ENCODE measurements at regions not wholly inside any gene's neighbourhood (a gene's known extent, or its start where the extent isn't known, plus 50 kb on each side); places are given as distances from the start of the nearest gene placed in this dataset.

GRCh38 chr9:111162026-111162425, 123.8 kb upstream of the LPAR1 start:
- 84 to 86% methylated on average over 3 of the region's 3 CpGs for WGBS, 2 donors
- no peak for TF ChIP-seq POLR2A (IDR thresholded peaks at IDR 0.05)
- intact Hi-C loops (cut with DNase I; ENCODE audit: low total_unique reads): no loop called here
- DNase-seq (ENCODE audit: low spot score in 2 of 2): no peak
- no peak overlapping the region for H3K4me3 ChIP-seq (ENCODE audit: low read depth, poor library complexity, severe bottlenecking)

- DNase-seq (ENCODE audit: low spot score in 2 of 2): no peak
- intact Hi-C loops (cut with DNase I; ENCODE audit: low total_unique reads): no loop called here
- TF ChIP-seq CTCF (IDR thresholded peaks at IDR 0.05) (no peak), POLR2A (IDR thresholded peaks at IDR 0.05) (no peak)
- no peak overlapping the region for H3K4me3 ChIP-seq (ENCODE audit: low read depth, poor library complexity, severe bottlenecking)
- WGBS, 2 donors: 69 to 74% methylated on average over 3 of the region's 3 CpGs
Measured at GRCh38 chr9:111161015-111161415, 122.7 kb upstream of the LPAR1 start.

- WGBS, 2 donors: 80 to 85% methylated on average over 2 of the region's 2 CpGs
- TF ChIP-seq CTCF (IDR thresholded peaks at IDR 0.05): no peak
- no peak for TF ChIP-seq POLR2A (IDR thresholded peaks at IDR 0.05)
- intact Hi-C loops (cut with DNase I; ENCODE audit: low total_unique reads): no loop called here
- no peak for DNase-seq (ENCODE audit: low spot score in 2 of 2)
- no peak overlapping the region for H3K4me3 ChIP-seq (ENCODE audit: low read depth, poor library complexity, severe bottlenecking)
Measured at GRCh38 chr9:111158999-111159398, 120.7 kb upstream of the LPAR1 start.

GRCh38 chr9:111158363-111158762, 120.1 kb upstream of the LPAR1 start:
- TF ChIP-seq POLR2A (IDR thresholded peaks at IDR 0.05): no peak
- no peak for TF ChIP-seq CTCF (IDR thresholded peaks at IDR 0.05)
- WGBS, 2 donors: 46 to 51% methylated on average over 1 of the region's 1 CpG
- intact Hi-C loops (cut with DNase I; ENCODE audit: low total_unique reads): no loop called here

GRCh38 chr9:111154081-111154562, 115.9 kb upstream of the LPAR1 start:
- no peak overlapping the region for H3K4me3 ChIP-seq (ENCODE audit: low read depth, poor library complexity, severe bottlenecking)
- no peak for TF ChIP-seq POLR2A (IDR thresholded peaks at IDR 0.05)
- no peak for TF ChIP-seq CTCF (IDR thresholded peaks at IDR 0.05)
- DNase-seq (ENCODE audit: low spot score in 2 of 2): no peak
- WGBS, 2 donors: 58 to 64% methylated on average over 1 of the region's 1 CpG
- intact Hi-C loops (cut with DNase I; ENCODE audit: low total_unique reads): no loop called here

More at GRCh38 chr9:111158363-111158762, 120.1 kb upstream of the LPAR1 start:
- no peak overlapping the region for H3K4me3 ChIP-seq (ENCODE audit: low read depth, poor library complexity, severe bottlenecking)
- DNase-seq (ENCODE audit: low spot score in 2 of 2): no peak

GRCh38 chr9:111152614-111153406, 114.5 kb upstream of the LPAR1 start:
- DNase-seq (ENCODE audit: low spot score in 2 of 2): no peak
- H3K4me3 ChIP-seq (ENCODE audit: low read depth, poor library complexity, severe bottlenecking): no peak overlapping the region
- intact Hi-C loops (cut with DNase I; ENCODE audit: low total_unique reads): no loop called here
- TF ChIP-seq POLR2A (IDR thresholded peaks at IDR 0.05) (no peak), CTCF (IDR thresholded peaks at IDR 0.05) (no peak)
- 82 to 83% methylated on average over 2 of the region's 2 CpGs for WGBS, 2 donors
